GM12872 (cell line): ENCODE measurements at regions not wholly inside any gene's neighbourhood (a gene's known extent, or its start where the extent isn't known, plus 50 kb on each side); places are given as distances from the start of the nearest gene placed in this dataset.

ENCODE experiments used
- TF ChIP-seq, protein P1 (sequence below): IDR thresholded peaks from 3 replicates; pipeline ENCODE4 v1.5.1; 2011; ENCODE audit warnings: low read depth, mild to moderate bottlenecking, low read length, moderate library complexity; ENCODE audit not compliant: insufficient read depth

GRCh38 chr12:31220061-31220460, 105.9 kb downstream of the SINHCAF start:
- TF ChIP-seq, protein P1, sequence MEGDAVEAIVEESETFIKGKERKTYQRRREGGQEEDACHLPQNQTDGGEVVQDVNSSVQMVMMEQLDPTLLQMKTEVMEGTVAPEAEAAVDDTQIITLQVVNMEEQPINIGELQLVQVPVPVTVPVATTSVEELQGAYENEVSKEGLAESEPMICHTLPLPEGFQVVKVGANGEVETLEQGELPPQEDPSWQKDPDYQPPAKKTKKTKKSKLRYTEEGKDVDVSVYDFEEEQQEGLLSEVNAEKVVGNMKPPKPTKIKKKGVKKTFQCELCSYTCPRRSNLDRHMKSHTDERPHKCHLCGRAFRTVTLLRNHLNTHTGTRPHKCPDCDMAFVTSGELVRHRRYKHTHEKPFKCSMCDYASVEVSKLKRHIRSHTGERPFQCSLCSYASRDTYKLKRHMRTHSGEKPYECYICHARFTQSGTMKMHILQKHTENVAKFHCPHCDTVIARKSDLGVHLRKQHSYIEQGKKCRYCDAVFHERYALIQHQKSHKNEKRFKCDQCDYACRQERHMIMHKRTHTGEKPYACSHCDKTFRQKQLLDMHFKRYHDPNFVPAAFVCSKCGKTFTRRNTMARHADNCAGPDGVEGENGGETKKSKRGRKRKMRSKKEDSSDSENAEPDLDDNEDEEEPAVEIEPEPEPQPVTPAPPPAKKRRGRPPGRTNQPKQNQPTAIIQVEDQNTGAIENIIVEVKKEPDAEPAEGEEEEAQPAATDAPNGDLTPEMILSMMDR: no peak

DNA sequence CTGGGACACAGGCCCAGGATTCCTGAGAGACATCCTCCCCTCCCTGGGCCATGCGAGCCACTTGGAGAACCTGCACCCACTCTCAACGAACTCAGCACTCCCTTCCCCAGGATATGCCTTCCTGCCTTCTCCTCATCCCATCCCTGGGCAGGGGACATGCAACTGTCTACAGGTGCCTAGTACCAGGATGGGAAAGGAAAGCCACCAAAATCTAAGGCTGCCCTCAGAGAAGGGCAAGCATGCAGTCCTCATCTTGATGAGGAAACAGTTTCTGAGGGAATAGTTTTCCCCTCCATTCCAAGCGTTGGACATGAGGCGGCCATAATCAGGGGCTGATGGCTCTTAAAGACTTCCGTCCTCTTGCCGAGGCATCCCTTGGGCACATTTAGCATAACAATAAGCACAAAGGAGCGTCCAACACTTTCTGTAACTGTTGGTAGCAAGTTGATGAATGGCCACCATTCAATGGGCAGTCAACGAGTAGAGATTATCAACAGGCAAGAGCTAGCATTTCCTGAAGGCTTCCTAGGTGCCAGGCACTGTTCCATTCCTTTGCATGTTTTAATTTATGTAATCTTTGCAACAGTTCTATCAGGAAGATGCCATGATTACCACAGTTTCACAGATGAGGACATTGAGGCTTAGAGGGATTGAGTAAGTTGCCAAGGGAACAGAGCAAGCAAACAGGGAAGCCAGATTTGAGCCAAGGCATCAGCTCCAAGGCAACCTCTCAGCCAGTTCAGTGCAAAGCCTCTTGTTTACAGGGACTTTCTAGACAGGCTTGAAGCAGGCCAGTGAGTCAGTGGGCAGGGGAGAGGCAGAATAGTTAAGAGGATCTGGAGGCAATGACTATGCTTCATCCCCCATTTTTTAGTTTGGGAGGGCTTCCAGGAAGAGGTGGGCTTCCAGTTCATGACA, 105.1 kb downstream of the SINHCAF start:
- TF ChIP-seq, protein P1: no peak

DNA sequence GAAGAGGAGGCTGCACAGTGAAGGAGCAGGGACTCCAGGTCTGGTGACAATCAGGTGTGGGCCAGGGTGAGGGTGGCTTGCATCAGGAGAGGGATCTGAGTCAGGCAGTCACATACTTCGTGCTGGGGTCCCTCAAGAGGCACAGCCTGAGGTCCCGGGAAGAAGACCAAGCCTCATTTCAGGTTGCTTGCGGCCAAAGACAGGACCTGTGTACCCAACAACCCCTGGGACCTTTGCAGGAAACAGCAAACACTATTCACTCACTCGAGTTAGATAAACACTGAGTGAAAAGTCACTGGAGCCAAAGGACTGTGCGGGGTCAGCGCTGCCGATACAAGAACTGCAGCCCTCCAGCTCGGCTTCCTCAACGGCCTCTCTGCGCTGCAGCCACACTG, 104.4 kb downstream of the SINHCAF start:
- TF ChIP-seq, protein P1: no peak

GRCh38 chr12:31222620-31223222, 103.2 kb downstream of the SINHCAF start:
- TF ChIP-seq, protein P1: no peak

GRCh38 chr12:31224768-31225448, 101.0 kb downstream of the SINHCAF start:
- TF ChIP-seq, protein P1: no peak

GRCh38 chr12:31225656-31226535, 100.1 kb downstream of the SINHCAF start:
- TF ChIP-seq, protein P1: no peak
